Activated gamma-delta T cell treated with Interleukin-2 at 50 U/mL for 16 hours (primary cell): ENCODE measurements at regions not wholly inside any gene's neighbourhood (a gene's known extent, or its start where the extent isn't known, plus 50 kb on each side); places are given as distances from the start of the nearest gene placed in this dataset.
"Not testable (repeated sequence)": the region's sequence is repeated elsewhere in the genome, so short reads cannot be mapped to it uniquely, and the experiment has no call there.

ENCODE experiments used
- DNase-seq: peaks from one replicate; pipeline ENCODE4 v3.0.0-alpha.2; 2020

- no peak for DNase-seq
These were observed 443.9 kb downstream of the BUD13 start for GRCh38 chr11:116328851-116329250.

- no peak for DNase-seq
These were observed 444.4 kb downstream of the BUD13 start for GRCh38 chr11:116328391-116328790.

GRCh38 chr11:116326146-116326545 lies 446.6 kb downstream of the BUD13 start:
- DNase-seq, result no peak

GRCh38 chr11:116325247-116325646 lies 447.5 kb downstream of the BUD13 start:
- no peak for DNase-seq

- not testable (repeated sequence) for DNase-seq
These were observed 448.7 kb downstream of the BUD13 start for GRCh38 chr11:116324077-116324476.

- no peak for DNase-seq
These were observed 455.6 kb downstream of the BUD13 start for GRCh38 chr11:116317212-116317611.

- DNase-seq, result no peak
These were observed 458.8 kb downstream of the BUD13 start for GRCh38 chr11:116314006-116314405.

- DNase-seq, result no peak
These were observed 460.0 kb downstream of the BUD13 start for GRCh38 chr11:116312570-116313391.

GRCh38 chr11:116311206-116311605 lies 461.6 kb downstream of the BUD13 start:
- no peak for DNase-seq

GRCh38 chr11:116310698-116311097 lies 462.1 kb downstream of the BUD13 start:
- no peak for DNase-seq

GRCh38 chr11:116310226-116310625 lies 462.6 kb downstream of the BUD13 start:
- DNase-seq, result no peak

GRCh38 chr11:116309446-116309845 lies 463.3 kb downstream of the BUD13 start:
- no peak for DNase-seq

- no peak for DNase-seq
These were observed 470.0 kb downstream of the BUD13 start for GRCh38 chr11:116302756-116303155.

- DNase-seq, result no peak
These were observed 471.6 kb downstream of the BUD13 start for GRCh38 chr11:116301141-116301540.

- no peak for DNase-seq
These were observed 472.6 kb downstream of the BUD13 start for GRCh38 chr11:116300232-116300631.

- no peak for DNase-seq
These were observed 478.2 kb downstream of the BUD13 start for GRCh38 chr11:116294630-116295029.

- DNase-seq, result no peak
These were observed 484.9 kb downstream of the BUD13 start for GRCh38 chr11:116287866-116288265.

GRCh38 chr11:116285026-116285425 lies 487.8 kb downstream of the BUD13 start:
- no peak for DNase-seq

- no peak for DNase-seq
These were observed 489.5 kb downstream of the BUD13 start for GRCh38 chr11:116283300-116283699.

- DNase-seq, result no peak
These were observed 490.3 kb downstream of the BUD13 start for GRCh38 chr11:116282481-116282880.

GRCh38 chr11:116281173-116282160 lies 491.3 kb downstream of the BUD13 start:
- DNase-seq, result no peak

GRCh38 chr11:116279511-116279910 lies 493.3 kb downstream of the BUD13 start:
- no peak for DNase-seq

- DNase-seq, result no peak
These were observed 494.7 kb downstream of the BUD13 start for GRCh38 chr11:116278076-116278475.
